H1 (cell line): ENCODE measurements at regions not wholly inside any gene's neighbourhood (a gene's known extent, or its start where the extent isn't known, plus 50 kb on each side); places are given as distances from the start of the nearest gene placed in this dataset.
"Not testable (repeated sequence)": the region's sequence is repeated elsewhere in the genome, so short reads cannot be mapped to it uniquely, and the experiment has no call there.

ENCODE experiments used
- CTCF ChIA-PET: fragments of 300-600 bp; sonication (Branson Sonifier 250); formaldehyde crosslinking; loops from one replicate; lab custom pipeline; 2021; ENCODE audit not compliant: partially characterized antibody; lab: Charles Lee
- POLR2A ChIA-PET: fragments of 300-600 bp; sonication (Branson Sonifier 250); formaldehyde crosslinking; loops from one replicate; lab custom pipeline; 2021; ENCODE audit warnings: inconsistent platforms; ENCODE audit not compliant: partially characterized antibody; lab: Charles Lee
- DNase-seq, 2 experiments: peaks; one replicate each; pipeline versions ENCODE4 v3.0.0 to v3.0.0-alpha.2; 2010 to 2022; ENCODE audit warnings: low spot score in 2 of 2, low read depth in 1 of 2, mixed read lengths in 1 of 2
- FAIRE-seq: peaks from 2 replicates; lab custom pipeline; 2011; peaks lifted over from hg19 to GRCh38; lab: Jason Lieb, UNC
- H2AFZ ChIP-seq: 2 replicates; pipeline ENCODE4 v1.8.1; 2012; ENCODE audit warnings: low read length, inconsistent platforms
- H2AK5ac ChIP-seq: 2 replicates; pipeline ENCODE4 v1.6.1; 2013; ENCODE audit warnings: low read depth, low read length
- H2BK120ac ChIP-seq: replicated peaks from 2 replicates; pipeline ENCODE3; 2013; ENCODE audit warnings: low read depth, low read length, inconsistent platforms
- H2BK12ac ChIP-seq: 2 replicates; pipeline ENCODE4 v1.6.1; 2013; ENCODE audit warnings: low read depth, low read length
- H2BK15ac ChIP-seq: 2 replicates; pipeline ENCODE4 v1.6.1; 2013; ENCODE audit warnings: low read length
- H2BK20ac ChIP-seq: 2 replicates; pipeline ENCODE4 v1.6.1; 2013; ENCODE audit warnings: low read length
- H2BK5ac ChIP-seq: 2 replicates; pipeline ENCODE4 v1.6.1; 2013; ENCODE audit warnings: low read depth, low read length
- H3K14ac ChIP-seq: 2 replicates; pipeline ENCODE4 v1.6.1; 2013; ENCODE audit warnings: inconsistent platforms; ENCODE audit not compliant: insufficient read length
- H3K18ac ChIP-seq: 2 replicates; pipeline ENCODE4 v1.6.1; 2013; ENCODE audit warnings: low read length; ENCODE audit errors: extremely low read depth
- H3K23ac ChIP-seq: 2 replicates; pipeline ENCODE4 v1.6.1; 2013; ENCODE audit warnings: inconsistent platforms; ENCODE audit not compliant: insufficient read length
- H3K23me2 ChIP-seq: 2 replicates; pipeline ENCODE4 v1.6.1; 2013; ENCODE audit warnings: low read depth, low read length
- H3K27ac ChIP-seq: 2 replicates; pipeline ENCODE4 v1.6.1; 2011; ENCODE audit warnings: low read depth, low read length, inconsistent platforms
- H3K27me3 ChIP-seq, 4 experiments: replicated peaks in 1 of 4; 1 replicate in 1 of 4; 2 replicates in 3 of 4; pipeline versions ENCODE4 v1.6.1 to v1.8.1; 2011 to 2013; ENCODE audit warnings: low read length in 3 of 4, mild to moderate bottlenecking in 3 of 4, inconsistent platforms in 2 of 4, mixed read lengths in 2 of 4, moderate library complexity in 1 of 4; ENCODE audit not compliant: control insufficient read depth in 3 of 4, insufficient read depth in 3 of 4; ENCODE audit errors: extremely low read depth in 1 of 4
- H3K36me3 ChIP-seq, 4 experiments: 2 replicates each; pipeline versions ENCODE4 v1.6.1 to v1.8.1; 2011 to 2013; ENCODE audit warnings: mild to moderate bottlenecking in 4 of 4, low read length in 3 of 4, moderate library complexity in 2 of 4, control low read depth in 1 of 4, inconsistent platforms in 1 of 4; ENCODE audit not compliant: insufficient read depth in 4 of 4, control insufficient read depth in 2 of 4
- H3K4ac ChIP-seq: replicated peaks from 2 replicates; pipeline ENCODE3; 2013; ENCODE audit warnings: low read length, low read depth, mixed read lengths, inconsistent platforms; ENCODE audit not compliant: insufficient read length
- H3K4me1 ChIP-seq, 4 experiments: replicated peaks in 1 of 4; 1 replicate in 1 of 4; 2 replicates in 3 of 4; pipeline versions ENCODE4 v1.6.1 to v1.8.1; 2011 to 2013; ENCODE audit warnings: low read length in 3 of 4, inconsistent platforms in 2 of 4, mixed read lengths in 1 of 4; ENCODE audit not compliant: insufficient read depth in 4 of 4, control insufficient read depth in 3 of 4
- H3K4me2 ChIP-seq, 2 experiments: 2 replicates each; pipeline versions ENCODE4 v1.6.1 to v1.8.1; 2011 to 2013; ENCODE audit warnings: low read depth in 2 of 2, low read length in 2 of 2, control low read depth in 1 of 2, inconsistent platforms in 1 of 2, mild to moderate bottlenecking in 1 of 2; ENCODE audit not compliant: insufficient read depth in 1 of 2
- H3K4me3 ChIP-seq, 4 experiments: fragments of 200-600, 300-600 bp in 1 of 4; sonication (generic), shearing (Covaris generic), sonication (Bioruptor Twin) in 1 of 4; 2 replicates each; pipeline versions ENCODE4 v1.5.1 to v1.8.1; 2011 to 2016; ENCODE audit warnings: low read length in 4 of 4, low read depth in 3 of 4, control low read depth in 2 of 4, inconsistent platforms in 2 of 4, mild to moderate bottlenecking in 2 of 4, mixed read lengths in 1 of 4, moderate library complexity in 1 of 4; ENCODE audit not compliant: insufficient read depth in 2 of 4; ENCODE audit errors: extremely low read depth in 1 of 4
- H3K56ac ChIP-seq: replicated peaks from 2 replicates; pipeline ENCODE3; 2013; ENCODE audit warnings: low read depth, mild to moderate bottlenecking, mixed read lengths, low read length, inconsistent platforms; ENCODE audit not compliant: insufficient read length
- H3K79me1 ChIP-seq: 2 replicates; pipeline ENCODE4 v1.6.1; 2013; ENCODE audit warnings: low read depth, low read length, control low read depth
- H3K79me2 ChIP-seq, 2 experiments: 2 replicates each; pipeline versions ENCODE4 v1.6.1 to v1.8.1; 2012 to 2013; ENCODE audit warnings: low read length in 2 of 2, mild to moderate bottlenecking in 2 of 2, inconsistent platforms in 1 of 2; ENCODE audit not compliant: insufficient read depth in 2 of 2, control insufficient read depth in 1 of 2
- H3K9ac ChIP-seq, 4 experiments: replicated peaks in 1 of 4; 1 replicate in 1 of 4; 2 replicates in 3 of 4; pipeline versions ENCODE4 v1.6.1 to v1.8.1; 2011 to 2013; ENCODE audit warnings: low read depth in 3 of 4, low read length in 3 of 4, control low read depth in 2 of 4, mild to moderate bottlenecking in 2 of 4, moderate library complexity in 2 of 4, inconsistent platforms in 1 of 4; ENCODE audit errors: extremely low read depth in 1 of 4
- H3K9me3 ChIP-seq, 2 experiments: 2 replicates each; pipeline versions ENCODE4 v1.6.1 to v1.8.1; 2012 to 2013; ENCODE audit warnings: mild to moderate bottlenecking in 2 of 2, moderate library complexity in 2 of 2, control low read depth in 1 of 2, inconsistent platforms in 1 of 2, low read depth in 1 of 2, low read length in 1 of 2, mixed read lengths in 1 of 2; ENCODE audit not compliant: insufficient read depth in 2 of 2
- H4K20me1 ChIP-seq, 2 experiments: replicated peaks in 1 of 2; 2 replicates each; pipeline versions ENCODE3 to v1.8.1; 2011 to 2013; ENCODE audit warnings: inconsistent platforms in 2 of 2, low read length in 2 of 2, mild to moderate bottlenecking in 1 of 2; ENCODE audit not compliant: insufficient read depth in 2 of 2, control insufficient read depth in 1 of 2
- H4K5ac ChIP-seq: 2 replicates; pipeline ENCODE4 v1.6.1; 2013; ENCODE audit warnings: low read length, low read depth, mixed read lengths, inconsistent platforms; ENCODE audit not compliant: insufficient read length
- H4K8ac ChIP-seq: 2 replicates; pipeline ENCODE4 v1.8.0; 2013; ENCODE audit warnings: mild to moderate bottlenecking, moderate library complexity, low read length, inconsistent platforms; ENCODE audit not compliant: insufficient read depth; ENCODE audit errors: extremely low read depth
- H4K91ac ChIP-seq: replicated peaks from 2 replicates; pipeline ENCODE3; 2013; ENCODE audit warnings: low read length, mixed read lengths, inconsistent platforms; ENCODE audit not compliant: insufficient read length
- WGBS, 2 experiments: shearing (Covaris generic) in 1 of 2; methylation state at CpG; one replicate each; pipeline versions ENCODE4 v1.1.6 to v1.1.7; 2013 to 2015; ENCODE audit warnings: low lambda C conversion rate in 2 of 2, mixed read lengths in 2 of 2, inconsistent platforms in 1 of 2, low coverage in 1 of 2, missing lambda C conversion rate in 1 of 2; ENCODE audit not compliant: insufficient replicate concordance in 2 of 2, insufficient coverage in 1 of 2, insufficient read length in 1 of 2; ENCODE audit errors: extremely low coverage in 1 of 2, missing lambda C conversion rate in 1 of 2; 5-methylcytosine and 5-hydroxymethylcytosine counted together

GRCh38 chr2:16748511-16749266 lies 83.1 kb upstream of the CYRIA start:
- H3K56ac ChIP-seq, H2BK120ac ChIP-seq, CTCF ChIA-PET, H4K91ac ChIP-seq, H3K36me3 ChIP-seq, H3K14ac ChIP-seq, H2BK12ac ChIP-seq, H2BK15ac ChIP-seq, H3K18ac ChIP-seq, H3K27me3 ChIP-seq, H2BK5ac ChIP-seq, H3K4me3 ChIP-seq, POLR2A ChIA-PET, H3K23ac ChIP-seq, H3K79me1 ChIP-seq, H4K5ac ChIP-seq, H3K27ac ChIP-seq, H2BK20ac ChIP-seq, H2AFZ ChIP-seq, H3K9me3 ChIP-seq, H2AK5ac ChIP-seq, H3K9ac ChIP-seq, DNase-seq, H4K8ac ChIP-seq, H3K4me2 ChIP-seq, H3K23me2 ChIP-seq, FAIRE-seq, H4K20me1 ChIP-seq, H3K4me1 ChIP-seq, H3K79me2 ChIP-seq, H3K4ac ChIP-seq: not testable (repeated sequence)
- WGBS, 2 experiments, result 93% methylated on average over 1 of the region's 1 CpG; no CpG with 5 or more reads in 1 of the 2 experiments
